ENCODE measurements at regions not wholly inside any gene's neighbourhood (a gene's known extent, or its start where the extent isn't known, plus 50 kb on each side); places are given as distances from the start of the nearest gene placed in this dataset.

GRCh38 chr4:18635531-18635930, 614.0 kb upstream of the LCORL start:
- H3K9me3 ChIP-seq = no peaks in the 10 kb centered on the region
- ATAC-seq (ENCODE audit: insufficient number of reproducible peaks, low FRiP score, low read depth) = no peak
- no peak overlapping the region for H3K27ac ChIP-seq
- no peak for DNase-seq (ENCODE audit: low spot score)
- H3K4me3 ChIP-seq = no peak overlapping the region
- TF ChIP-seq CTCF (IDR thresholded peaks at IDR 0.05) = no peak
- H3K27me3 ChIP-seq (replicated peaks; ENCODE audit: insufficient read depth) = no peaks in the 10 kb centered on the region
- no peaks in the 10 kb centered on the region for H3K36me3 ChIP-seq
- no peaks in the 10 kb centered on the region for H3K4me1 ChIP-seq (ENCODE audit: control insufficient read depth in 1 of 2, low read depth in 2 of 2)

GRCh38 chr4:18631586-18631985, 610.0 kb upstream of the LCORL start:
- TF ChIP-seq CTCF (IDR thresholded peaks at IDR 0.05) = no peak
- Histone ChIP-seq H3K9me3 (no peaks in the 10 kb centered on the region), H3K36me3 (no peaks in the 10 kb centered on the region), H3K27me3 (replicated peaks; ENCODE audit: insufficient read depth) (no peaks in the 10 kb centered on the region), H3K27ac (no peak overlapping the region), H3K4me1 (ENCODE audit: control insufficient read depth in 1 of 2, low read depth in 2 of 2) (peaks cover 0 to 7% of the 10 kb centered on the region in 2 donors), H3K4me3 (no peak overlapping the region)
- DNase-seq (ENCODE audit: low spot score) (no peak), ATAC-seq (ENCODE audit: insufficient number of reproducible peaks, low FRiP score, low read depth) (no peak)

DNA sequence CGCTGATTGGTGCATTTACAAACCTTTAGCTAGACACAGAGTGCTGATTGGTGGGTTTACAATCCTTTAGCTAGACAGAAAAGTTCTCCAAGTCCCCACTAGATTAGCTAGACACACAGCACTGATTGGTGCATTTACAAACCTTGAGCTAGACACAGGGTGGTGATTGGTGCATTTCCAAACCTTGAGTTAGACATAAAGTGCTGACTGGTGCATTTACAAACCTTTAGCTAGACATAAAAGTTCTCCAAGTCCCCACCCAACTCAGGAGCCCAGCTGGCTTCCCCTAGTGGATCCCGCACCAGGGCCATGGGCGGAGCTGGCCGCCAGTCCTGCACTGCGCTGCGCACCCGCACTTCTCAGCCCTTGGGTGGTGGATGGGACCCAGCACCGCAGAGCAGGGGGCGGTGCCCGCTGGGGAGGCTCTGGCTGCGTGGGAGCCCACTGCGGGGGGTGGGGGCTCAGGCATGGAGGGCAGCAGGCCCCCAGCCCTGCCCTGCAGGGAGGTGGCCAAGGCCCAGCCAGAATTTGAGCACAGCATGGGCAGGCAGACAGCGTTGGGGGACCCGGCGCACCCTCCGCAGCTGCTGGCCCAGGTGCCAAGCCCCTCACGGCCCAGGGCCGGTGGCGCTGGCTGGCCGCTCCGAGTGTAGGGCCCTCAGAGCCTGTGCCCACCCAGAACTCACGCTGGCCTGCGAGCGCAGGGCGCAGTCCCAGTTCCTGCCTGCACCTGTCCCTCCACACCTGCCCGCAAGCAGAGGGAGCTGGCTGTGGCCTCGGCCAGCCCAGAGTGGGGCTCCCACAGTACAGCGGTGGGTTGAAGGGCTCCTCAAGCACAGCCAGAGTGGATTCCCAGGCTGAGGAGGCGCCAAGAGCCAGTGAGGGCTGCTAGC, 608.9 kb upstream of the LCORL start:
- no peaks in the 10 kb centered on the region for H3K27me3 ChIP-seq (replicated peaks; ENCODE audit: insufficient read depth)
- H3K4me3 ChIP-seq = no peak overlapping the region
- no peak for TF ChIP-seq CTCF (IDR thresholded peaks at IDR 0.05)
- ATAC-seq (ENCODE audit: insufficient number of reproducible peaks, low FRiP score, low read depth) = no peak
- H3K27ac ChIP-seq = no peak overlapping the region
- no peak for DNase-seq (ENCODE audit: low spot score)
- no peaks in the 10 kb centered on the region for H3K9me3 ChIP-seq
- no peaks in the 10 kb centered on the region for H3K36me3 ChIP-seq
- H3K4me1 ChIP-seq (ENCODE audit: control insufficient read depth in 1 of 2, low read depth in 2 of 2) = peaks cover 0 to 12% of the 10 kb centered on the region in 2 donors

- ATAC-seq (ENCODE audit: insufficient number of reproducible peaks, low FRiP score, low read depth) (no peak), DNase-seq (ENCODE audit: low spot score) (no peak)
- no peak for TF ChIP-seq CTCF (IDR thresholded peaks at IDR 0.05)
- Histone ChIP-seq H3K9me3 (no peaks in the 10 kb centered on the region), H3K27ac (no peak overlapping the region), H3K4me1 (ENCODE audit: control insufficient read depth in 1 of 2, low read depth in 2 of 2) (peaks cover 0 to 12% of the 10 kb centered on the region in 2 donors), H3K4me3 (no peak overlapping the region), H3K27me3 (replicated peaks; ENCODE audit: insufficient read depth) (no peaks in the 10 kb centered on the region), H3K36me3 (no peaks in the 10 kb centered on the region)
Measured at GRCh38 chr4:18627447-18628005, 606.0 kb upstream of the LCORL start.

GRCh38 chr4:18626996-18627395, 605.4 kb upstream of the LCORL start:
- no peaks in the 10 kb centered on the region for H3K9me3 ChIP-seq
- DNase-seq (ENCODE audit: low spot score) = no peak
- no peaks in the 10 kb centered on the region for H3K36me3 ChIP-seq
- H3K27me3 ChIP-seq (replicated peaks; ENCODE audit: insufficient read depth) = no peaks in the 10 kb centered on the region
- peaks cover 0 to 12% of the 10 kb centered on the region in 2 donors for H3K4me1 ChIP-seq (ENCODE audit: control insufficient read depth in 1 of 2, low read depth in 2 of 2)
- no peak overlapping the region for H3K27ac ChIP-seq
- TF ChIP-seq CTCF (IDR thresholded peaks at IDR 0.05) = no peak
- no peak overlapping the region for H3K4me3 ChIP-seq
- no peak for ATAC-seq (ENCODE audit: insufficient number of reproducible peaks, low FRiP score, low read depth)
